ENCODE measurements at regions not wholly inside any gene's neighbourhood (a gene's known extent, or its start where the extent isn't known, plus 50 kb on each side); places are given as distances from the start of the nearest gene placed in this dataset.

GRCh38 chr2:71742953-71743601 is 289.7 kb downstream of the DYSF start (continued):
- no peak for TF ChIP-seq CHD4 (IDR thresholded peaks at IDR 0.05; ENCODE audit: insufficient read depth, insufficient replicate concordance, low read depth, low read length, poor library complexity, severe bottlenecking)
- no peak for TF ChIP-seq ZNF695 (CRISPR knock-in tag; IDR thresholded peaks at IDR 0.05)
- no peak for TF ChIP-seq GTF2F1 (IDR thresholded peaks at IDR 0.05; ENCODE audit: low read depth, low read length)
- no peak for TF ChIP-seq CREB1 (IDR thresholded peaks at IDR 0.05)
- TF ChIP-seq CREB1 (CRISPR knock-in tag; IDR thresholded peaks at IDR 0.05) = no peak
- peak; percentile 20 for TF ChIP-seq TAF9B (IDR thresholded peaks at IDR 0.05; ENCODE audit: partially characterized antibody)
- TF ChIP-seq RFX7 (CRISPR knock-in tag; IDR thresholded peaks at IDR 0.05) = no peak
- no peak for TF ChIP-seq PTRF (tag; IDR thresholded peaks at IDR 0.05)
- no peak for TF ChIP-seq ZNF668 (CRISPR knock-in tag; IDR thresholded peaks at IDR 0.05)
- no peak; the same call in 1 of the 2 replicates for TF ChIP-seq ZNF766 (CRISPR knock-in tag; conservative IDR thresholded peaks at IDR 0.05)
- 0 out of 2 replicates have a peak, but pooled peaks have one; percentile 40 for TF ChIP-seq ZNF589 (CRISPR knock-in tag; IDR thresholded peaks at IDR 0.05; ENCODE audit: low read depth)
- TF ChIP-seq MEF2A (IDR thresholded peaks at IDR 0.05; ENCODE audit: control insufficient read depth, low read depth, low read length) = no peak
- TF ChIP-seq HES1 (IDR thresholded peaks at IDR 0.05; ENCODE audit: low read depth) = peak; percentile 41; the same call in 1 of the 2 replicates
- TF ChIP-seq XRCC5 (IDR thresholded peaks at IDR 0.05; ENCODE audit: low read depth, low read length) = 0 out of 2 replicates have a peak, but pooled peaks have one; percentile 38
- TF ChIP-seq MEIS2 (IDR thresholded peaks at IDR 0.05; ENCODE audit: partially characterized antibody) = peak; percentile 99
- TF ChIP-seq MBD1 (CRISPR knock-in tag; IDR thresholded peaks at IDR 0.05) = no peak
- no peak for TF ChIP-seq ZC3H4 (CRISPR knock-in tag; IDR thresholded peaks at IDR 0.05; ENCODE audit: borderline replicate concordance)
- TF ChIP-seq NFYB (IDR thresholded peaks at IDR 0.05; ENCODE audit: extremely low read depth, insufficient read length) = no peak
- no peak for TF ChIP-seq THRB (CRISPR knock-in tag; conservative IDR thresholded peaks at IDR 0.05)
- peak; percentile 32; the same call in 1 of the 2 replicates for TF ChIP-seq GABPA (tag; conservative IDR thresholded peaks at IDR 0.05; ENCODE audit: low read depth)
- TF ChIP-seq ATF6 (CRISPR knock-in tag; IDR thresholded peaks at IDR 0.05) = no peak
- no peak for TF ChIP-seq FUS (optimal IDR thresholded peaks at IDR 0.05; ENCODE audit: low read depth, low read length)
- TF ChIP-seq ZNF77 (CRISPR knock-in tag; IDR thresholded peaks at IDR 0.05) = no peak
- TF ChIP-seq ZFX (CRISPR knock-in tag; IDR thresholded peaks at IDR 0.05) = peak; percentile 45; the same call in 1 of the 2 replicates

Measured in K562 (cell line).